ENCODE measurements at regions not wholly inside any gene's neighbourhood (a gene's known extent, or its start where the extent isn't known, plus 50 kb on each side); places are given as distances from the start of the nearest gene placed in this dataset.

DNA sequence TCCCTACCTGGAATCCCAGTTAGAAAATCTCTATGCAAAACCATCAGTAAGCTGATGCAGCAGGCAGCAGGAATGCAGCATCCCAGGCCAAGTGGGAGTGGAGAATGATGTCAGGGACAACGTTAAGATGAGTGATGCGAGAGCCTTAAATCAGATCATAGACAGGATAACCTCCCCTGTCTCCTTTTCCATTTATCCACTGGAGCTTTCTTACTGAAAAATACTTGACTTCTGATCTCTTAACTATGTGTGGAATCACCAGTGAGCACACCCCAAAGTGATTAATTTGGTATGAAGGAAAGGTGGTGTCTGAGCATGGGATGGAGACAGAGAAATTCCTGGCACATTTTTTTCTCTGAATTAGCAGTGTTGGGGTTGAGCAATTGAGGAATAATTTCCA, 98.0 kb downstream of the RND3 start:
- TF ChIP-seq POLR2A (IDR thresholded peaks at IDR 0.05) (no peak), EP300 (IDR thresholded peaks at IDR 0.05) (no peak), POLR2AphosphoS5 (IDR thresholded peaks at IDR 0.05) (no peak)
- TF ChIP-seq, protein P1, sequence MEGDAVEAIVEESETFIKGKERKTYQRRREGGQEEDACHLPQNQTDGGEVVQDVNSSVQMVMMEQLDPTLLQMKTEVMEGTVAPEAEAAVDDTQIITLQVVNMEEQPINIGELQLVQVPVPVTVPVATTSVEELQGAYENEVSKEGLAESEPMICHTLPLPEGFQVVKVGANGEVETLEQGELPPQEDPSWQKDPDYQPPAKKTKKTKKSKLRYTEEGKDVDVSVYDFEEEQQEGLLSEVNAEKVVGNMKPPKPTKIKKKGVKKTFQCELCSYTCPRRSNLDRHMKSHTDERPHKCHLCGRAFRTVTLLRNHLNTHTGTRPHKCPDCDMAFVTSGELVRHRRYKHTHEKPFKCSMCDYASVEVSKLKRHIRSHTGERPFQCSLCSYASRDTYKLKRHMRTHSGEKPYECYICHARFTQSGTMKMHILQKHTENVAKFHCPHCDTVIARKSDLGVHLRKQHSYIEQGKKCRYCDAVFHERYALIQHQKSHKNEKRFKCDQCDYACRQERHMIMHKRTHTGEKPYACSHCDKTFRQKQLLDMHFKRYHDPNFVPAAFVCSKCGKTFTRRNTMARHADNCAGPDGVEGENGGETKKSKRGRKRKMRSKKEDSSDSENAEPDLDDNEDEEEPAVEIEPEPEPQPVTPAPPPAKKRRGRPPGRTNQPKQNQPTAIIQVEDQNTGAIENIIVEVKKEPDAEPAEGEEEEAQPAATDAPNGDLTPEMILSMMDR (IDR thresholded peaks at IDR 0.05): no peak

Measured in suprapubic skin (tissue), 4 donors.